SK-N-SH (cell line): ENCODE measurements at regions not wholly inside any gene's neighbourhood (a gene's known extent, or its start where the extent isn't known, plus 50 kb on each side); places are given as distances from the start of the nearest gene placed in this dataset.

Source experiments
- POLR2AphosphoS5 ChIP-seq: IDR thresholded peaks from 2 replicates; pipeline ENCODE4 v1.6.1; 2012; ENCODE audit warnings: low read depth, low read length
- TF ChIP-seq, protein P1 (sequence below): IDR thresholded peaks from 2 replicates; pipeline ENCODE4 v1.4.0; 2012; ENCODE audit warnings: low read depth, borderline replicate concordance
- TF ChIP-seq, protein P2 (sequence below): fragments of 200-600 bp; sonication (generic); IDR thresholded peaks from 2 replicates; pipeline ENCODE4 v1.6.1; 2017; ENCODE audit warnings: antibody characterized with exemption, mild to moderate bottlenecking, moderate library complexity

DNA sequence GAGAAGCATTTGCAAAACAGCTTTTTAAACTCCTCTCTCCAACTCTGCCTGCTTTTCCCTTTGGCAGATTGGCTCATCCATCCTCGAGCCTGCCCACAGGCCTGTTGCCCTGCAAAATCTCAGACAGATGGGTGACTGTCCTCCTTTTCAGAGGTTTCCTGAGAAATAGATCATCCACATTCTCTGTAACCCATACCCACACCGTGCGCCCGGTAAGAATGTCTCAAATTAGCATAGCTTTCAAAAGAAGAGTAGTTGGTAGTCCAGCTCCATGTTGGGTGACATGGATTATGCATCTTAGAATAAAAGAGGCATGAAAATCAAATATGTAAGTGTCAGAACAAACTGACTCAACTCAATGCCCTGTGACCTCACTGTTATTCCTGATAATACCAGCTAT lies 457.9 kb downstream of the TSN start:
- TF ChIP-seq, protein P1, sequence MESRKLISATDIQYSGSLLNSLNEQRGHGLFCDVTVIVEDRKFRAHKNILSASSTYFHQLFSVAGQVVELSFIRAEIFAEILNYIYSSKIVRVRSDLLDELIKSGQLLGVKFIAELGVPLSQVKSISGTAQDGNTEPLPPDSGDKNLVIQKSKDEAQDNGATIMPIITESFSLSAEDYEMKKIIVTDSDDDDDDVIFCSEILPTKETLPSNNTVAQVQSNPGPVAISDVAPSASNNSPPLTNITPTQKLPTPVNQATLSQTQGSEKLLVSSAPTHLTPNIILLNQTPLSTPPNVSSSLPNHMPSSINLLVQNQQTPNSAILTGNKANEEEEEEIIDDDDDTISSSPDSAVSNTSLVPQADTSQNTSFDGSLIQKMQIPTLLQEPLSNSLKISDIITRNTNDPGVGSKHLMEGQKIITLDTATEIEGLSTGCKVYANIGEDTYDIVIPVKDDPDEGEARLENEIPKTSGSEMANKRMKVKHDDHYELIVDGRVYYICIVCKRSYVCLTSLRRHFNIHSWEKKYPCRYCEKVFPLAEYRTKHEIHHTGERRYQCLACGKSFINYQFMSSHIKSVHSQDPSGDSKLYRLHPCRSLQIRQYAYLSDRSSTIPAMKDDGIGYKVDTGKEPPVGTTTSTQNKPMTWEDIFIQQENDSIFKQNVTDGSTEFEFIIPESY = no peak
- TF ChIP-seq, protein P2, sequence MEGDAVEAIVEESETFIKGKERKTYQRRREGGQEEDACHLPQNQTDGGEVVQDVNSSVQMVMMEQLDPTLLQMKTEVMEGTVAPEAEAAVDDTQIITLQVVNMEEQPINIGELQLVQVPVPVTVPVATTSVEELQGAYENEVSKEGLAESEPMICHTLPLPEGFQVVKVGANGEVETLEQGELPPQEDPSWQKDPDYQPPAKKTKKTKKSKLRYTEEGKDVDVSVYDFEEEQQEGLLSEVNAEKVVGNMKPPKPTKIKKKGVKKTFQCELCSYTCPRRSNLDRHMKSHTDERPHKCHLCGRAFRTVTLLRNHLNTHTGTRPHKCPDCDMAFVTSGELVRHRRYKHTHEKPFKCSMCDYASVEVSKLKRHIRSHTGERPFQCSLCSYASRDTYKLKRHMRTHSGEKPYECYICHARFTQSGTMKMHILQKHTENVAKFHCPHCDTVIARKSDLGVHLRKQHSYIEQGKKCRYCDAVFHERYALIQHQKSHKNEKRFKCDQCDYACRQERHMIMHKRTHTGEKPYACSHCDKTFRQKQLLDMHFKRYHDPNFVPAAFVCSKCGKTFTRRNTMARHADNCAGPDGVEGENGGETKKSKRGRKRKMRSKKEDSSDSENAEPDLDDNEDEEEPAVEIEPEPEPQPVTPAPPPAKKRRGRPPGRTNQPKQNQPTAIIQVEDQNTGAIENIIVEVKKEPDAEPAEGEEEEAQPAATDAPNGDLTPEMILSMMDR = no peak
- TF ChIP-seq POLR2AphosphoS5 = no peak
